Suprapubic skin (tissue), 3 donors: ENCODE measurements at regions not wholly inside any gene's neighbourhood (a gene's known extent, or its start where the extent isn't known, plus 50 kb on each side); places are given as distances from the start of the nearest gene placed in this dataset.

Experiments
- CTCF ChIP-seq, 2 donors: fragments of 200-600 bp in 1 of 2; fragments of 450-650 bp in 1 of 2; sonication (generic) in 1 of 2; IDR thresholded peaks; one replicate each; pipeline ENCODE4 v1.5.1; 2016 to 2019; ENCODE audit warnings: antibody characterized with exemption in 2 of 2, mild to moderate bottlenecking in 1 of 2, moderate library complexity in 1 of 2
- POLR2AphosphoS5 ChIP-seq, 3 donors: sonication (generic); formaldehyde crosslinking; IDR thresholded peaks; one replicate each; pipeline ENCODE4 v1.6.1; 2017; ENCODE audit warnings: antibody characterized with exemption in 3 of 3

GRCh38 chr17:72545766-72546165 lies 424.9 kb downstream of the SOX9 start:
- TF ChIP-seq CTCF (IDR thresholded peaks at IDR 0.05): no peak
- TF ChIP-seq POLR2AphosphoS5 (IDR thresholded peaks at IDR 0.05): no peak
